ENCODE measurements at regions not wholly inside any gene's neighbourhood (a gene's known extent, or its start where the extent isn't known, plus 50 kb on each side); places are given as distances from the start of the nearest gene placed in this dataset.
"Not testable (repeated sequence)": the region's sequence is repeated elsewhere in the genome, so short reads cannot be mapped to it uniquely, and the experiment has no call there.

GRCh38 chr18:43341014-43341413, 63.7 kb upstream of the SYT4 start:
- DNase-seq: no peak

GRCh38 chr18:43350176-43350575, 72.9 kb upstream of the SYT4 start:
- no peak for DNase-seq

- no peak for DNase-seq
Measured at GRCh38 chr18:43364535-43364934, 87.2 kb upstream of the SYT4 start.

- DNase-seq: no peak
Measured at GRCh38 chr18:43367895-43368294, 90.6 kb upstream of the SYT4 start.

GRCh38 chr18:43369311-43369710, 92.0 kb upstream of the SYT4 start:
- not testable (repeated sequence) for DNase-seq

GRCh38 chr18:43372773-43373172, 95.5 kb upstream of the SYT4 start:
- DNase-seq: no peak

GRCh38 chr18:43380104-43380672, 102.9 kb upstream of the SYT4 start:
- no peak for DNase-seq

- DNase-seq: no peak
Measured at GRCh38 chr18:43382641-43383403, 105.5 kb upstream of the SYT4 start.

- DNase-seq: no peak
Measured at GRCh38 chr18:43389163-43389562, 111.9 kb upstream of the SYT4 start.

- DNase-seq: no peak
Measured at GRCh38 chr18:43392168-43392567, 114.9 kb upstream of the SYT4 start.

GRCh38 chr18:43393174-43393573, 115.9 kb upstream of the SYT4 start:
- DNase-seq: no peak

- no peak for DNase-seq
Measured at GRCh38 chr18:43396266-43396665, 119.0 kb upstream of the SYT4 start.

- no peak for DNase-seq
Measured at GRCh38 chr18:43398601-43399000, 121.3 kb upstream of the SYT4 start.

GRCh38 chr18:43405097-43405496, 127.8 kb upstream of the SYT4 start:
- DNase-seq: no peak

GRCh38 chr18:43414006-43414405, 136.7 kb upstream of the SYT4 start:
- DNase-seq: no peak

- no peak for DNase-seq
Measured at GRCh38 chr18:43420091-43420490, 142.8 kb upstream of the SYT4 start.

GRCh38 chr18:43420950-43421349, 143.7 kb upstream of the SYT4 start:
- no peak for DNase-seq

GRCh38 chr18:43422518-43422917, 145.2 kb upstream of the SYT4 start:
- DNase-seq: no peak

GRCh38 chr18:43435851-43436250, 158.6 kb upstream of the SYT4 start:
- DNase-seq: no peak

GRCh38 chr18:43442131-43442530, 164.8 kb upstream of the SYT4 start:
- no peak for DNase-seq

- no peak for DNase-seq
Measured at GRCh38 chr18:43442571-43442970, 165.3 kb upstream of the SYT4 start.

- DNase-seq: no peak
Measured at GRCh38 chr18:43465483-43465882, 188.2 kb upstream of the SYT4 start.

- DNase-seq: no peak
Measured at GRCh38 chr18:43471873-43472272, 194.6 kb upstream of the SYT4 start.

- no peak for DNase-seq
Measured at GRCh38 chr18:43481069-43481468, 203.8 kb upstream of the SYT4 start.

- DNase-seq: no peak
Measured at GRCh38 chr18:43482136-43482535, 204.8 kb upstream of the SYT4 start.

Data from CD4-positive, alpha-beta T cell treated with Interleukin-10 for 1 hour (primary cell).